ENCODE measurements at regions not wholly inside any gene's neighbourhood (a gene's known extent, or its start where the extent isn't known, plus 50 kb on each side); places are given as distances from the start of the nearest gene placed in this dataset.

GRCh38 chr5:178063277-178063676, 50.1 kb upstream of the N4BP3 start:
- intact Hi-C loops (cut with DNase I; ENCODE audit: low total_unique reads), result loop anchor here (10.0 kb wide), 1 partner anchor 458 kb away; the partner anchor contains the start of gene B4GALT7
- Histone ChIP-seq H3K4me1 (peaks cover 2 to 14% (median 11%) of the 10 kb centered on the region in 6 donors), H3K36me3 (no peaks in the 10 kb centered on the region), H3K27me3 (replicated peaks in 1 of 7) (peaks cover 0 to 9% (median 0%) of the 10 kb centered on the region in 7 donors), H3K4me3 (no peak overlapping the region), H3K27ac (no peak overlapping the region), H3K9me3 (no peaks in the 10 kb centered on the region)
- DNase-seq, result no peak
- no peak for TF ChIP-seq POLR2AphosphoS5 (IDR thresholded peaks at IDR 0.05)
- no peak for TF ChIP-seq CTCF (IDR thresholded peaks at IDR 0.05 in 8 of 11, conservative IDR thresholded peaks at IDR 0.05 in 3 of 11)
- TF ChIP-seq POLR2A (IDR thresholded peaks at IDR 0.05), result no peak
- 87 to 93% (median 90%) methylated on average over 3 of the region's 3 CpGs for WGBS, 5 donors

GRCh38 chr5:178058321-178059012, 54.9 kb upstream of the N4BP3 start:
- no peak for DNase-seq
- TF ChIP-seq CTCF (IDR thresholded peaks at IDR 0.05 in 8 of 11, conservative IDR thresholded peaks at IDR 0.05 in 3 of 11) (no peak), POLR2A (IDR thresholded peaks at IDR 0.05) (no peak), POLR2AphosphoS5 (IDR thresholded peaks at IDR 0.05) (no peak)
- 84 to 93% (median 87%) methylated on average over 6 to 7 of the region's 7 CpGs for WGBS, 5 donors
- peaks cover 0 to 6% (median 4%) of the 10 kb centered on the region in 6 donors for H3K4me1 ChIP-seq
- no peaks in the 10 kb centered on the region for H3K9me3 ChIP-seq
- no peak overlapping the region for H3K4me3 ChIP-seq
- intact Hi-C loops (cut with DNase I; ENCODE audit: low total_unique reads), result no loop called here
- H3K27ac ChIP-seq, result no peak overlapping the region
- peaks cover 0 to 8% (median 0%) of the 10 kb centered on the region in 6 donors for H3K36me3 ChIP-seq
- peaks cover 0 to 3% (median 0%) of the 10 kb centered on the region in 7 donors for H3K27me3 ChIP-seq (replicated peaks in 1 of 7)

GRCh38 chr5:178057839-178058238, 55.5 kb upstream of the N4BP3 start:
- Histone ChIP-seq H3K36me3 (peaks cover 0 to 8% (median 0%) of the 10 kb centered on the region in 6 donors), H3K27me3 (replicated peaks in 1 of 7) (peaks cover 0 to 3% (median 0%) of the 10 kb centered on the region in 7 donors), H3K4me1 (peaks cover 0 to 6% (median 4%) of the 10 kb centered on the region in 6 donors), H3K27ac (no peak overlapping the region), H3K9me3 (no peaks in the 10 kb centered on the region), H3K4me3 (no peak overlapping the region)
- DNase-seq, result no peak
- TF ChIP-seq POLR2AphosphoS5 (IDR thresholded peaks at IDR 0.05), result peak in 1 of 3 donors; percentile 34
- TF ChIP-seq CTCF (IDR thresholded peaks at IDR 0.05 in 8 of 11, conservative IDR thresholded peaks at IDR 0.05 in 3 of 11), result no peak
- intact Hi-C loops (cut with DNase I; ENCODE audit: low total_unique reads), result no loop called here
- WGBS, 5 donors, result 72 to 91% (median 84%) methylated on average over 12 of the region's 12 CpGs

- H3K9me3 ChIP-seq, result no peaks in the 10 kb centered on the region
- H3K4me1 ChIP-seq, result peaks cover 0 to under 1% (median 0%) of the 10 kb centered on the region in 6 donors
- H3K4me3 ChIP-seq, result no peak overlapping the region
- H3K27me3 ChIP-seq (replicated peaks in 1 of 7), result no peaks in the 10 kb centered on the region
- no peak for DNase-seq
- intact Hi-C loops (cut with DNase I; ENCODE audit: low total_unique reads), result no loop called here
- TF ChIP-seq POLR2A (IDR thresholded peaks at IDR 0.05), result no peak
- no peak for TF ChIP-seq CTCF (IDR thresholded peaks at IDR 0.05 in 8 of 11, conservative IDR thresholded peaks at IDR 0.05 in 3 of 11)
- TF ChIP-seq POLR2AphosphoS5 (IDR thresholded peaks at IDR 0.05), result no peak
- WGBS, 5 donors, result 88 to 98% (median 90%) methylated on average over 3 of the region's 3 CpGs
- peaks cover 0 to 8% (median 0%) of the 10 kb centered on the region in 6 donors for H3K36me3 ChIP-seq
- no peak overlapping the region for H3K27ac ChIP-seq
These were observed 56.4 kb upstream of the N4BP3 start for GRCh38 chr5:178056935-178057334.

All from spleen (tissue), 11 donors.